GM23338 (cell line): ENCODE measurements at regions not wholly inside any gene's neighbourhood (a gene's known extent, or its start where the extent isn't known, plus 50 kb on each side); places are given as distances from the start of the nearest gene placed in this dataset.
"Not testable (repeated sequence)": the region's sequence is repeated elsewhere in the genome, so short reads cannot be mapped to it uniquely, and the experiment has no call there.

ENCODE experiments used
- CREB1 ChIP-seq: fragments of 250-450 bp; sonication (Bioruptor Pico); IDR thresholded peaks from 2 replicates; pipeline ENCODE4 v1.5.0; 2020; ENCODE audit warnings: low read depth, mild to moderate bottlenecking, moderate library complexity
- EZH2 ChIP-seq: fragments of 200-600 bp; sonication (generic); IDR thresholded peaks from one replicate; pipeline ENCODE4 v1.8.0; 2017; ENCODE audit warnings: antibody characterized with exemption, mild to moderate bottlenecking, low read depth; ENCODE audit not compliant: unreplicated experiment
- EZH2phosphoT487 ChIP-seq: fragments of 200-600 bp; sonication (generic); IDR thresholded peaks from one replicate; pipeline ENCODE4 v1.8.1; 2018; ENCODE audit warnings: antibody characterized with exemption; ENCODE audit not compliant: unreplicated experiment
- JUNB ChIP-seq: IDR thresholded peaks from one replicate; pipeline ENCODE4 v1.6.1; 2016; ENCODE audit warnings: antibody characterized with exemption; ENCODE audit not compliant: unreplicated experiment
- POLR2AphosphoS5 ChIP-seq: IDR thresholded peaks from 2 replicates; pipeline ENCODE4 v1.6.1; 2016; ENCODE audit warnings: antibody characterized with exemption, low read depth
- STAT1 ChIP-seq: IDR thresholded peaks from one replicate; pipeline ENCODE4 v1.6.1; 2016; ENCODE audit warnings: antibody characterized with exemption; ENCODE audit not compliant: unreplicated experiment
- ZNF114 ChIP-seq: fragments of 250-450 bp; sonication (Bioruptor Pico); IDR thresholded peaks from 2 replicates; pipeline ENCODE4 v1.5.0; 2020; ENCODE audit warnings: mild to moderate bottlenecking, moderate library complexity
- TF ChIP-seq, protein P1 (sequence below), 2 experiments: fragments of 200-600 bp in 1 of 2; sonication (generic) in 1 of 2; conservative IDR thresholded peaks; 2 replicates each; pipeline versions ENCODE4 v1.5.1 to v1.6.1; 2016 to 2017; ENCODE audit warnings: antibody characterized with exemption in 2 of 2, low read depth in 2 of 2, mild to moderate bottlenecking in 2 of 2, moderate library complexity in 1 of 2

GRCh38 chr1:55765505-55765904 lies 550.3 kb upstream of the USP24 start:
- TF ChIP-seq, protein P1, sequence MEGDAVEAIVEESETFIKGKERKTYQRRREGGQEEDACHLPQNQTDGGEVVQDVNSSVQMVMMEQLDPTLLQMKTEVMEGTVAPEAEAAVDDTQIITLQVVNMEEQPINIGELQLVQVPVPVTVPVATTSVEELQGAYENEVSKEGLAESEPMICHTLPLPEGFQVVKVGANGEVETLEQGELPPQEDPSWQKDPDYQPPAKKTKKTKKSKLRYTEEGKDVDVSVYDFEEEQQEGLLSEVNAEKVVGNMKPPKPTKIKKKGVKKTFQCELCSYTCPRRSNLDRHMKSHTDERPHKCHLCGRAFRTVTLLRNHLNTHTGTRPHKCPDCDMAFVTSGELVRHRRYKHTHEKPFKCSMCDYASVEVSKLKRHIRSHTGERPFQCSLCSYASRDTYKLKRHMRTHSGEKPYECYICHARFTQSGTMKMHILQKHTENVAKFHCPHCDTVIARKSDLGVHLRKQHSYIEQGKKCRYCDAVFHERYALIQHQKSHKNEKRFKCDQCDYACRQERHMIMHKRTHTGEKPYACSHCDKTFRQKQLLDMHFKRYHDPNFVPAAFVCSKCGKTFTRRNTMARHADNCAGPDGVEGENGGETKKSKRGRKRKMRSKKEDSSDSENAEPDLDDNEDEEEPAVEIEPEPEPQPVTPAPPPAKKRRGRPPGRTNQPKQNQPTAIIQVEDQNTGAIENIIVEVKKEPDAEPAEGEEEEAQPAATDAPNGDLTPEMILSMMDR (conservative IDR thresholded peaks at IDR 0.05; ENCODE audit: low read depth in 2 of 2): not testable (repeated sequence)
- not testable (repeated sequence) for TF ChIP-seq POLR2AphosphoS5; EZH2; EZH2phosphoT487; CREB1 (CRISPR knock-in tag); JUNB; STAT1; ZNF114
